ENCODE measurements at regions not wholly inside any gene's neighbourhood (a gene's known extent, or its start where the extent isn't known, plus 50 kb on each side); places are given as distances from the start of the nearest gene placed in this dataset.

DNA sequence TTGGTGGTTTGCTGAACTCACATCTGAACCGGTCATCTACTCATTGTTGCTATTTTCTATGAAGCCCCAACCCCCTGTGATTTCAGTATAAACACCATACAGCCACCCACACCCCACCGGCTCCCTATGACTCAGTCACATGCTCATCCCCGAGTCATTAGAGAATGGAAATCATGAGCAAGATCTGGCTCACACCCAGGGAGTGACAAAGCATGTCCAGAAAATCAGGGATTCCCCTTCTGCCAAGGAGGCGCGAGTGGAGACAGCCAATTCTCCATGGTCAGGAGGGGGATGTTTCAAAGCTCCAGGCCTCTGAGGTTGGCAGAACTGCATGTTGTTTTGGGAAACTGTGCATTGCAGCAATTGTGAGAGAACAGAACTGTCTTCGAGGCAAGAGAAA lies 657.5 kb upstream of the TBX3 start:
- intact Hi-C loops (cut with DNase I; ENCODE audit: low total_unique reads), result no loop called here
- Histone ChIP-seq H3K27ac (peak overlapping the region; percentile 76 to 82), H3K36me3 (no peaks in the 10 kb centered on the region), H3K4me3 (no peak overlapping the region), H3K9me3 (peaks cover 0 to 3% of the 10 kb centered on the region in 2 donors), H3K4me1 (no peaks in the 10 kb centered on the region), H3K27me3 (no peaks in the 10 kb centered on the region)
- DNase-seq (ENCODE audit: low spot score in 2 of 2), result peak; percentile 63 to 75
- TF ChIP-seq POLR2A (IDR thresholded peaks at IDR 0.05) (no peak), POLR2AphosphoS5 (IDR thresholded peaks at IDR 0.05) (peak; percentile 86 to 99 (median 96))

DNA sequence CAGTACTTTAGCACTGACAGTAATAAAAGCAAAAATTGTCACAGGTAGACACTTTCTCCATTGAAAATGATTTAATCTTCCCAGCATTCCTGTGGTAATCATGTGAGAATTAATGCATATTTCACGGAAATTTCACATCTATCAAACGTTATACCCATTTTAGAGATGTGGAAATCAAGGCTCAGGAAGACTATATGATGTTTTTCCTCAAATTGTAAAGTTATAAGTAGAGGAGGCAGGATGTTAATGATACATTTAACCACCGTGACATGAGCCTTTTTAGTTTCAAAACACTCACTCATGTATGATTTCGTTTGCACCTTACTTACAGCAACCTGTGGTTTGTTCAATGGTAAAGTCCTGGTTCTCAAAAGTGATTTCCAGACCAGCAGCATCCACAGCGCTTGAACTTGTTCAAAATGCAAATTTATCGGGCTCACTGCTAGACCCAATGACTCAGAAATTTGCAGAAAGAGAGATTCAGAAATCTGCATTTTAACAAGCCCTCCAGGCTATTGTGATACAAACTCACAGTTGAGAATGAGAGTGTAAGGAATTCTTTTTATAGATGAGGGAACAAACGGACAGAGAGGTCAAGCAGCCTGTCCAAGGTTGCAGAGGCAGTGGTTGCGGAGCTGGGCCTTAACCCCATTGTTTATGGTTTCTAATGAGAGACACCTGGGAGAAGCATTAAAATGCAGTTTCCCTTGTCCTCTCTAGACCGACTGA lies 654.8 kb upstream of the TBX3 start:
- TF ChIP-seq, protein P1, sequence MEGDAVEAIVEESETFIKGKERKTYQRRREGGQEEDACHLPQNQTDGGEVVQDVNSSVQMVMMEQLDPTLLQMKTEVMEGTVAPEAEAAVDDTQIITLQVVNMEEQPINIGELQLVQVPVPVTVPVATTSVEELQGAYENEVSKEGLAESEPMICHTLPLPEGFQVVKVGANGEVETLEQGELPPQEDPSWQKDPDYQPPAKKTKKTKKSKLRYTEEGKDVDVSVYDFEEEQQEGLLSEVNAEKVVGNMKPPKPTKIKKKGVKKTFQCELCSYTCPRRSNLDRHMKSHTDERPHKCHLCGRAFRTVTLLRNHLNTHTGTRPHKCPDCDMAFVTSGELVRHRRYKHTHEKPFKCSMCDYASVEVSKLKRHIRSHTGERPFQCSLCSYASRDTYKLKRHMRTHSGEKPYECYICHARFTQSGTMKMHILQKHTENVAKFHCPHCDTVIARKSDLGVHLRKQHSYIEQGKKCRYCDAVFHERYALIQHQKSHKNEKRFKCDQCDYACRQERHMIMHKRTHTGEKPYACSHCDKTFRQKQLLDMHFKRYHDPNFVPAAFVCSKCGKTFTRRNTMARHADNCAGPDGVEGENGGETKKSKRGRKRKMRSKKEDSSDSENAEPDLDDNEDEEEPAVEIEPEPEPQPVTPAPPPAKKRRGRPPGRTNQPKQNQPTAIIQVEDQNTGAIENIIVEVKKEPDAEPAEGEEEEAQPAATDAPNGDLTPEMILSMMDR (IDR thresholded peaks at IDR 0.05), result no peak
- no peak for TF ChIP-seq POLR2A (IDR thresholded peaks at IDR 0.05)
- no peak for TF ChIP-seq POLR2AphosphoS5 (IDR thresholded peaks at IDR 0.05)
- Histone ChIP-seq H3K27ac (peak overlapping the region in 1 of 2 donors; percentile 84), H3K4me1 (no peaks in the 10 kb centered on the region), H3K9me3 (peaks cover 0 to 3% of the 10 kb centered on the region in 2 donors), H3K27me3 (no peaks in the 10 kb centered on the region), H3K36me3 (no peaks in the 10 kb centered on the region), H3K4me3 (no peak overlapping the region)
- DNase-seq (ENCODE audit: low spot score in 2 of 2), result no peak
- intact Hi-C loops (cut with DNase I; ENCODE audit: low total_unique reads), result no loop called here

DNA sequence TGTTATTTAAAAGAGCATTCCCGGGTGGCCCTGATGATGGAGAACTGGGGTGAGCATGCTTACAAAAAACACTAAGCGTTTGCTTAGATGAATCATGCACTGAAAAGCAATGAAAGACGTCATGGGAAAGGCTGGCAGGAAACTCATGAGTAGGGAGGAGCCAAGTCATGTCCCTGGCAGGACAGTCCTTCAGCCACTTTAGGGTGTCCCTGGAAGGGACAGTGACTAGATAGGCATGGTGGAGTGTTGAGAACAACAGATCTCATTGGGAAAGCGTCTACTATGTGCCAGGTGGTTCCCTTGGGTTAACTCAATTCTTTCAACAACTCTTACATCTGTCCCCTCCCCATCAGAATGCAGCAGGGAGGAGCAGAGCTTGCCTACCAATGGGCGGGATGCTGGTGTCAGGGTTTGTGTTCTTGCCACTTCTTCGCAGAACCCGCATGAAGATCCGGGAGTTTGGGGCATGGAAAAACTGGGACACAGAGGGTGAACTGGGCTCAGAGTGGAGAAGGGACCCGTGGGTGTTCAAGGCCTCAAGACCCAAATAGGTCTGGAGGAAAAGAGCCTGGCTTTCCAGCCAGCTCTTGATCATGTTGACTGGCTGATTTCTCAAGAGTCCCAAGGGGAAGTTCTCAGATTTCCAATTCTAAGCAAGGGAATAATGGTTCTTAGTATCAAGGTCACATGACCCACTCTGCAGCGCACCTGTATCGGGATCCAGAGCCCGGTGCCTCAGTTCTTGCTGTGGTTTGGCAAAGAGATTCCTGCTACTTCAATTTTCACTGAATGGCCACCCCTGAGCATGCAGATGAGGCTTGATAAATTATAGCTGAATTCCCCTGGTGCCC lies 653.9 kb upstream of the TBX3 start:
- Histone ChIP-seq H3K4me1 (no peaks in the 10 kb centered on the region), H3K36me3 (no peaks in the 10 kb centered on the region), H3K9me3 (peaks cover 0 to 2% of the 10 kb centered on the region in 2 donors), H3K4me3 (no peak overlapping the region), H3K27me3 (no peaks in the 10 kb centered on the region), H3K27ac (peak overlapping the region; percentile 52 to 84)
- peak in 1 of 2 donors; percentile 42 for DNase-seq (ENCODE audit: low spot score in 2 of 2)
- peak in 1 of 3 donors; percentile 54 for TF ChIP-seq POLR2AphosphoS5 (IDR thresholded peaks at IDR 0.05)
- TF ChIP-seq, protein P1 (IDR thresholded peaks at IDR 0.05), result no peak
- intact Hi-C loops (cut with DNase I; ENCODE audit: low total_unique reads), result no loop called here

DNA sequence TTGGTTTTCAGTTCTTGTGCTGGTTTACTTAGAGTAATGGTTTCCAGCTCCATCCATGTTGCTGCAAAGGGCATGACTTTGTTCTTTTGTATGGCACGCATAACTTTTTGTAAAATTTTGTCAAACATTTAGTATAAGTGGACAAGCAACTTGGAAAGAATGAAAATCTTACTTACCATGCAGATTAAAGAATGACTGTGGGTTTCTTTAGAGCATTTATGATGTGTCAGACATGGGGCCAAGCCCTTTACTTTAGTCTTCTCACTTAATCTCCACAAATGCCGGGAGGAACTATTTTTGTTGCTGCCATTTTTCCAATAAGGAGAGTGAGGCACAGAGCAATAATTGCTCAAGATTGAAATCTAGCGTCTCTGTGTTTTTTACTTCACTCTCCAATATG lies 652.5 kb upstream of the TBX3 start:
- H3K27ac ChIP-seq, result no peak overlapping the region
- no peaks in the 10 kb centered on the region for H3K9me3 ChIP-seq
- no peaks in the 10 kb centered on the region for H3K27me3 ChIP-seq
- no peaks in the 10 kb centered on the region for H3K36me3 ChIP-seq
- DNase-seq (ENCODE audit: low spot score in 2 of 2), result no peak
- no peaks in the 10 kb centered on the region for H3K4me1 ChIP-seq
- intact Hi-C loops (cut with DNase I; ENCODE audit: low total_unique reads), result no loop called here
- no peak for TF ChIP-seq POLR2AphosphoS5 (IDR thresholded peaks at IDR 0.05)
- TF ChIP-seq POLR2A (IDR thresholded peaks at IDR 0.05), result no peak
- TF ChIP-seq, protein P1 (IDR thresholded peaks at IDR 0.05), result no peak
- H3K4me3 ChIP-seq, result no peak overlapping the region

DNA sequence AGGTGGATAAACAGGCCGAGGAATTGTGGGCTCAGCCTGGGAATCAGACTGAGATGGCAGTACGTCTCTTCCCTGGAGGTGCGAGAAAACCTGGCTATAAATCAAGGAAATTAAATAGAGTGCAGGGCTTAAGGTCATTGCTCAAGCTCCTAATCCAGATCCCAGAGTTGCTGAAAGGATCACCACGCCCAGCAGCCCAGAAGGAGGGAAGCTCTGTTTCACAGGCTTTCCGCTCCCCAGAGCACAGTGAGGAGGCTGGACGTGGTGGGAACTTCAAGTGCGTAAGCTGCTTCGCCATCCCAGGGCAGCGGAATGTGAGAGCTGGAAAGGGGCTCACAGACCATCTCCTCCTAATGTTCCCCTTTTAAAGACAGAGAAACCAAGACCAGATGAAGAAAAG lies 651.6 kb upstream of the TBX3 start:
- Histone ChIP-seq H3K4me3 (no peak overlapping the region), H3K27me3 (no peaks in the 10 kb centered on the region), H3K9me3 (no peaks in the 10 kb centered on the region), H3K36me3 (no peaks in the 10 kb centered on the region), H3K4me1 (no peaks in the 10 kb centered on the region), H3K27ac (peak overlapping the region in 1 of 2 donors; percentile 48)
- TF ChIP-seq, protein P1 (IDR thresholded peaks at IDR 0.05), result no peak
- TF ChIP-seq POLR2A (IDR thresholded peaks at IDR 0.05) (no peak), POLR2AphosphoS5 (IDR thresholded peaks at IDR 0.05) (no peak)
- no peak for DNase-seq (ENCODE audit: low spot score in 2 of 2)
- intact Hi-C loops (cut with DNase I; ENCODE audit: low total_unique reads), result no loop called here
